ENCODE measurements at regions not wholly inside any gene's neighbourhood (a gene's known extent, or its start where the extent isn't known, plus 50 kb on each side); places are given as distances from the start of the nearest gene placed in this dataset.
A peak's percentile ranks its signal among the peaks of the same experiment; 100 is the strongest.
"Not testable (repeated sequence)": the region's sequence is repeated elsewhere in the genome, so short reads cannot be mapped to it uniquely, and the experiment has no call there.

DNA sequence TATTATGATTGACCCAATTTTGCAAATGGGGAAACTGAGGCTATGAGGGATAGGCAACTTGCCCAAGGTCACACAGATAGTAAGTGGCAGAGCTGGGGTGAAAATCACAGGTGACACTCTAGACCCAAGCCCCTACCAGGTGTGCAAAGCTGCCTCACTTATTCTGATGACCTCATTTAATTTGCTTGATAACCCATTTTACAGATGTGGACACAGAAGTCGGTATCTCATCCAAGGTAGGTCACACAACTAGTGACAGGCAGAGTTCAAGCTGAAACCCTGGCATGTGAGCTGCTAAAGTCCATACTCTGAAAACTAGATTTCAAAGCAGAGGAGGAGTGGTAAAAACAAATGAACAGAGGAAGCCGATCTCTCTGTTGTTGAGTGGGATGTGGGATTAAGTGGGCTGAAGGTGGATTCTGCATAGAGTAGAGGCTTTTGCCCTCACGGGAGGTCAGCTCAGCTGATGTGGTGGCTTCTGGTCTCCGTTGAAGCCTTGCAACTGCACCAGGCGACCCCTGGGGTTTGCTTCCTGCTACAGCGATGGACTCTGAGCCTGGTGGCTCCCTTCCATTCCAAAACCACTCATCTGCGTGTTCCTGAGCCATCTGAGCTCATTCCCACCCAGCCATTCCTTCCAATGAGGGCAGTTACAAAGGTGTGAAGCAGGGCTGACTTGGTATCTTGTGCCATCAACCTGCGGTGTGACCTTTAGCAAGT, 164.3 kb upstream of the FHL2 start:
- no peak for DNase-seq

GRCh38 chr2:105561401-105561800, 162.6 kb upstream of the FHL2 start:
- DNase-seq, result no peak

DNA sequence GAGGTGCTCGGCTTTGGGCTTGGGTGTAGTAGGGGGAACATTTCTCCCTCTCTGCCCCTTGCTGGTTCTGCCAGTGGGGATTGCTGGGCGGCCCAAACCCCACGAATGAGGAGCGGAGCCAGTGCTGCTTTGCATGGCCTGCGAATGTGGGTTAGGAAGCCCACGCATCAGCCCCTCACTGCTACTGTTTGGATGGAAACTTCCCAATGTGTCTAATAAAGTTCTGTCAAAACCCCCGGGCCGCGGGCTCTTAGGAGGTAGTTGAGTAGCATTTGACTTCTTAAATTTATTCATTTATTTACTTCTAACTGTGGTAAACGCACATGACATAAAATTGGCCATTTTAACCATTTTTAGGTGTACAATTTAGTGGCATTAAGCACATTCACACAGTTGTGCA, 161.3 kb upstream of the FHL2 start:
- no peak for DNase-seq

- peak; percentile 38 for DNase-seq
These were observed 158.4 kb upstream of the FHL2 start for GRCh38 chr2:105557021-105557920.

- DNase-seq, result no peak
These were observed 157.5 kb upstream of the FHL2 start for GRCh38 chr2:105556366-105556765.

DNA sequence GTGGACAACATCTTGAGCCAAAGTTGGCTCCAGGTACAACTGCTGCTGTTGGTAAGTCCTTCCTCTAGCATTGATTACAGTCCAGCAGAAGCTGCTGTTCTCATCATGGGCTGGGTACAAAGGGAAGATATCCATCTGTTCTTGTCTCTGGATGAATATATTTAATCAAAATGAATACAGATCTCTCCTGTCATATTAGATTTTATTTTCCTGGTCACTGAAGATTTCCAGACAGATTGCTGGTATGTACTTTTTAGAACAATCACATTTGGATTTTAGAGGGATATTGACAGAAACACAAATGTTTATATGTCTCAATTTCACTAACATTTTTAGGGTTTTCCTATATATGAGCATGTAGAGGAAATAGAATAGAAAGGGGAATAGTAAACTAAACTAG, 155.4 kb upstream of the FHL2 start:
- no peak for DNase-seq

- no peak for DNase-seq
These were observed 154.8 kb upstream of the FHL2 start for GRCh38 chr2:105553538-105554196.

DNA sequence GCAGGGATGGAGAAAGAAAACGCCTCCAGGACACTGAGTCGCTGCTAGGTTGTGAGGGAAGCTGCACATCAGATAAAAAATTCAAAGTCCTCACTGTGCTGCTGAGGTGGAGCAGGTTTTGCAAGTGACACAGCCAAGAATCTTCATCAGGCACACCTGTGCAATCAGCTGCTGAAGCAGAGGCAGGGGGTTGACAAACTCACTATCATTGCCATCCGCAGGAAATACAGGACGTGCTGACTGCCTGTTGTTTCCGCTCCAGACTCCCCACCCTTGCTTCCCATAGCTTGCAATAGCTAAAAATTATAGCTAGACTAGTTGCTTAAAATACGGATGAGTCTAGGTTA, 147.8 kb upstream of the FHL2 start:
- peak; percentile 54 for DNase-seq

DNA sequence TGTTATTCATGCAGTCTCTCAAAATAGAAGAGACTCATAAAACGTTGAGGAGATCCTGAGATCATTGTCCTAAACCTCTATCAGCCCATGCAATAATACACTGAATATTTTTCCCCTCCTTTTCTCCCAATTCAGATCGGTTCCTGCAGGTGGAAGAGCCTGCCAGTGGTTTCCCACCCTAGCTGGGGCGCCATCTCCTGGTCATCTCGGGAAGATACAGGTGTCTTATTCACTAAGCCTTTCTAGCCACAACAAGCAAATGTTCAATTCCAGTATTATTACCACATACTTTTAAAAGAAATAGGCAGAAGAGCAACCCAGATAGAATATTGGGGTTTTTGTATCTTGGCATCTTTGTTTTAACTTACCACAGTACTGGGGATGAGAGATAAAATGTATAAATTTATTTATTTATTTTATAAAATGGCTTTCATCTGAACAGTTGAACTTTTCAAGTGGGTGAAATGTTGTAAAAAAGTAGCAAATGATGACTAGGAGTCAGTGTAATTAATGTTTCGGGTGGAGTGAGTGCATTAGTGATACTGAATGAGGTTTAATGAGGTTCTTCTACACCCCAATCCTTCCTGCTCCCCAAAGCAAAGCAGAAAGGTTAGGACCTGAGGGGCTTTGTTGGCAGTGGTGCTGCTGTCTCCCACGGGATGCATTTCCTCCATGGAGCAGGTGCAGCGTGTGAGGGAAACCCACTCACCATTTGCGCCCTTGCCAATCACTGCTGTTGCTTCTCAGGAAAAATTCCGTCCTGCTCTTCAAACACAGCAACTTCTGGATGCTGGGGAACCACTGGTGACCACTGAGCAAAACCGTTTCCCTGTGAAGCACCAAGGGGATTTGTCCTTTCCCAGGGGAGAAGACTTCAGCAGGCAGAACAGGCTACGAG, 147.1 kb upstream of the FHL2 start:
- DNase-seq, result peak; percentile 81

GRCh38 chr2:105544591-105545377, 145.9 kb upstream of the FHL2 start:
- DNase-seq, result no peak

DNA sequence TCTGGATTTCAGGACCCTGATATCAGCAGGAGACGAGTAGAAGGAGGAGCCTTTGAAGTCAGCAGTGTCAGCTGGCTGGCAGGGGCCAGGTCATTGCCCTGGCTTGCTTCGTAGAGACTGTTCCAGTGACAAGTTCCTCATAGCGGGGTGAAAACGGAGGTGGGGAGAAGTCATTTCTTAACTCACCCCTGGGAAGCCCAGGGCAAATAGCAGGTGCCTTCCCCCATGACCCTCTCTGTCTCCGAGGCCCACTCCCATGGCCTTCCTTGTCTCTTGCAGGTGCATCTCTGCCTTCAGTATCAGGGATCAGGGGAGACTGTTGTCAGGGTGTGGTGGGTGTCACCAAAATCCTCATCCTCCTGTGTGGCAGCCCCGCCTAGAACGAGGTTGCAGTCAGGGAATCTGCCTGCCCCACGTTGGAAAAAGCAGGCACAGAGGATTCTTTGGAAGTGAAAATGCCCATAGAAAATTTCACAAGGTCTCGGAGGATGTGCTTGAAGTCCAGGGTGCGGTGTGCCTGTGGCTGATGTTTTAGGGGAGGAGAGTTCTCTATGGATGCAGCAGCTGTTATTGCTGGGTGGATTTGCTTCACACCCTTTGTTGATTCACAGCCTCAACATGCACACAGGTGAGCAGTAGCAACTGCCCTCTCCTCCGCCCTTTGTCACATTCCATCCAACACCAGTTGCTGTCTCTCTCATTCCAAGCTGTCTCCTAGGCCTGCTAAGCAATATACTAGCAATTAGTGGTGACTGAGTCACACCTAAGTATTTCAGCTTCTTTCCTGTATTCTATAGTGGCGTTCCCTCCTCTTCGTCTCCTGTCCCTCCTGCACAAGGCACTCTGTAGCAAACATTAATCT, 142.6 kb upstream of the FHL2 start:
- no peak for DNase-seq

DNA sequence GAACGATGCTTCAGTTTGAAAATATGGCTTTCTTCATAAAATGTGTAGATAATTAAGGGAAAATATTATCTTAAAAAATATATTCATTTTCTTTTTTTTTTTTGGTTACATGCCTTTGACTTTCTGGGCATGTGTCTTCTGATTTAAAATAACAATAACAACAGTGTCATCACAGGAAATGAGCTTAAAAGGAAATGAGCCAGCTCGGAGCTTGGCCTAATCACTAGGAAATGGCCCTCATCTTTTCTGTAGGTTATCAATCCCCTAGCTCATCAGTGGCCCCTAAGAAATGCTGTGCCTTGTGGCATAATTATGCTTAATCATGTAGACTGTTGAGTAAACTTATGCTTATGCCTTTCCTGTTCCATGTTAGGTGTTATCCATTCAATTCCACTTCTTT, 141.8 kb upstream of the FHL2 start:
- DNase-seq, result no peak

DNA sequence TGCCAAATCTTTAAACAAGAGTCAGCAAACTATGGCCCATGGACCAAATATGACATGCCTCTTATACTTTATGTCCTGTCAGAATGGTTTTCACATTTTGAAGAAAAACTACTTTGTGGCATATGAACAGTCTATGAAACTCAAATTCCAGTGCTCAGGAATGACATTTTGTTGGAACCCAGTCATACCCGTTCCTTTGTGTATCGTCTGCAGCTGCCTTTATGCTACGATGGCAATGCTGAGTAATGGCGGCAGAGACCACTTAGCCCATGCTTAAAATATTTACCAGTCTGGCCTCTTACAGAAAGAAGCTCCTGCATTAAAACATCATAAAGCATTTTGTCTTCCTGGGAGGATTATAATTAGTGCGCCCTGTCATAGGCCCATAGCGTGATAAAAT, 140.5 kb upstream of the FHL2 start:
- DNase-seq, result no peak

GRCh38 chr2:105538840-105539239, 140.0 kb upstream of the FHL2 start:
- DNase-seq, result no peak

DNA sequence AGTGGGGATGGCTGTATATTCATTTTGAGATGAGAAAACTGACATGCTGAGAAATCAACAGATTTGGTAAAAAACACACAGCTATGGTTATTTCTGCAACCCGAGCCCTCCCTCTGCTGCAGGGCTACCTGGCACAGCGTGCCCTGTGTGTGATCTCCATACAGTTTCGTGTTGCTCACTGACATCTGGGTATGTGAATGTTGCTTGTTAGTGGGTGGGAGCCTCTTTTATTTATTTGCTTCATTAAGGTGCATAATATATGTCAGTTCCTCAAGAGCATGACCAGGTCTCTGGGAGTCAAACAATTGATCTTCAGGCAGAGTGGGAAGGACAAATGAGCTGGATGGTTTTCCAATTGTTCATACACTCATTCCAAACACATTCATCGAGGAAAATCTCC, 139.1 kb upstream of the FHL2 start:
- DNase-seq, result no peak

- DNase-seq, result no peak
These were observed 138.6 kb upstream of the FHL2 start for GRCh38 chr2:105537466-105537865.

GRCh38 chr2:105536175-105536574, 137.3 kb upstream of the FHL2 start:
- no peak for DNase-seq

DNA sequence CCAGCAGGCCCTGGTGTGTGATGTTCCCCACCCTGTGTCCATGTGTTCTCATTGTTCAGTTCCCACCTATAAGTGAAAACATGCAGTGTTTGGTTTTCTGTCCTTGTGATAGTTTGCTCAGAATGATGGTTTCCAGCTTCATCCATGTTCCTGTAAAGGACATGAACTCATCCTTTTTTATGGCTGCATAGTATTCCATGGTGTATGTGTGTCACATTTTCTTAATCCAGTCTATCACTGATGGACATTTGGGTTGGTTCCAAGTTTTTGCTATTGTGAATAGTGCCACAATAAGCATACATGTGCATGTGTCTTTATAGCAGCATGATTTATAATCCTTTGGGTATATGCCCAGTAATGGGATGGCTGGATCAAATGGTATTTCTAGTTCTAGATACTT, 130.4 kb upstream of the FHL2 start:
- not testable (repeated sequence) for DNase-seq

DNA sequence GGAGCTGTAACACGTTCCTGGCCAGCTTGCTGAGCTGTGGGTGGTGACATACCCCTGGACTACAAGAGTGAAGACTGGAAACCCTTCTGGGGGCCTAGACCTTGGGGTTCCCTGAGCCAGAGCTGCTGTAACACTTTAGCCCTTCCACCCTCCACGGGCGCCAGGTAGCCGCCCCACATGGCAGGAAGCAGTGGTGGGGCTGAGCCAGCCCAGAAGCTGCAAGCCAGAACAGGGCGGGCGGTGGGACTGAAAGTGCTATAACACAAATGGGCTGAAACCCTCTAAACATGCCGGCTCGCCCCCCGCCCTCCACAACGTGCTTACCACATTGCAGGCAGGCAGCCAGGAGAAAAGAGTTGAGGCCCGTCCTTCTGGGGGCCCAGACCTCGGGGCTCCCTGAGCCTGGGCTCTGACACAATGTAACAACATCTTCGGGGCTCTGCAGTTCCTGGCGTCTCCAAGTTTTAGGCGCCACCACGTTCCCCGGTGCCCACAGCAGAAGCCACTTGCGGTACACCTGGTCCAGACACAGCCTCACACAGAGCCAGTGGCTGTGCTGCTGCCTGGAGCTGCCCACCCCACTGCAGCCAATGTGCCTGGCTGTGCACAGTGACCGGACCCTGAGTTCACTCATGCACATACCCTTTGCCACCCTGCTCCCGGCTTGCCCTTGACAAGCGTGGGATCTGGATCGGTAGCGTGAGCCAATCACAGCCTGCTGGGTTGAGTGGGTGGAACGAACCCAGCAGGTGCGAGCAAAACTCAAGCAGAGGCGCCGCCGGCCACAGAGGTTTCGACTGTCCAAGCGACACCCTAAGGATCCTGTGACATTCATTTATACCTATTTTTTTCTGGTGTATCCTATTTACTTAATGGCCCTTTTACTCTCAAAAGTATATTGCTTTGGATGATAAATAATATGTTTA, 127.4 kb upstream of the FHL2 start:
- DNase-seq, result no peak

GRCh38 chr2:105525201-105525600, 126.3 kb upstream of the FHL2 start:
- no peak for DNase-seq

Measured in activated CD8-positive, alpha-beta memory T cell treated with anti-CD3 and anti-CD28 coated beads for 24 hours (primary cell).